T-helper 17 cell (primary cell): ENCODE measurements at regions not wholly inside any gene's neighbourhood (a gene's known extent, or its start where the extent isn't known, plus 50 kb on each side); places are given as distances from the start of the nearest gene placed in this dataset.

ENCODE experiments used
- ATAC-seq: fragments of 150-1000 bp; cut with Tn5 transposase; 2 replicates; pipeline ENCODE4 v1.10.0; 2021; ENCODE audit warnings: mild to moderate bottlenecking, moderate library complexity
- DNase-seq, 3 donors: peaks; one replicate each; pipeline versions ENCODE4 v3.0.0 to v3.0.0-alpha.2; 2020 to 2021
- H3K9me3 ChIP-seq: one replicate; pipeline ENCODE4 v1.7.0; 2013; ENCODE audit warnings: low read length, mild to moderate bottlenecking; ENCODE audit not compliant: control insufficient read depth, poor library complexity, severe bottlenecking
- H3K27ac Mint-ChIP-seq: one replicate; pipeline ENCODE4 v1.8.0; 2022; ENCODE audit warnings: mild to moderate bottlenecking, moderate library complexity, mixed read lengths
- H3K27me3 Mint-ChIP-seq: one replicate; pipeline ENCODE4 v1.8.0; 2022; ENCODE audit warnings: mixed read lengths
- H3K36me3 Mint-ChIP-seq: one replicate; pipeline ENCODE4 v1.8.0; 2022; ENCODE audit warnings: low read depth, mixed read lengths
- H3K4me1 Mint-ChIP-seq: one replicate; pipeline ENCODE4 v1.8.0; 2022; ENCODE audit warnings: mild to moderate bottlenecking, mixed read lengths
- H3K4me3 Mint-ChIP-seq: one replicate; pipeline ENCODE4 v1.8.0; 2022; ENCODE audit warnings: mild to moderate bottlenecking, moderate library complexity, mixed read lengths

DNA sequence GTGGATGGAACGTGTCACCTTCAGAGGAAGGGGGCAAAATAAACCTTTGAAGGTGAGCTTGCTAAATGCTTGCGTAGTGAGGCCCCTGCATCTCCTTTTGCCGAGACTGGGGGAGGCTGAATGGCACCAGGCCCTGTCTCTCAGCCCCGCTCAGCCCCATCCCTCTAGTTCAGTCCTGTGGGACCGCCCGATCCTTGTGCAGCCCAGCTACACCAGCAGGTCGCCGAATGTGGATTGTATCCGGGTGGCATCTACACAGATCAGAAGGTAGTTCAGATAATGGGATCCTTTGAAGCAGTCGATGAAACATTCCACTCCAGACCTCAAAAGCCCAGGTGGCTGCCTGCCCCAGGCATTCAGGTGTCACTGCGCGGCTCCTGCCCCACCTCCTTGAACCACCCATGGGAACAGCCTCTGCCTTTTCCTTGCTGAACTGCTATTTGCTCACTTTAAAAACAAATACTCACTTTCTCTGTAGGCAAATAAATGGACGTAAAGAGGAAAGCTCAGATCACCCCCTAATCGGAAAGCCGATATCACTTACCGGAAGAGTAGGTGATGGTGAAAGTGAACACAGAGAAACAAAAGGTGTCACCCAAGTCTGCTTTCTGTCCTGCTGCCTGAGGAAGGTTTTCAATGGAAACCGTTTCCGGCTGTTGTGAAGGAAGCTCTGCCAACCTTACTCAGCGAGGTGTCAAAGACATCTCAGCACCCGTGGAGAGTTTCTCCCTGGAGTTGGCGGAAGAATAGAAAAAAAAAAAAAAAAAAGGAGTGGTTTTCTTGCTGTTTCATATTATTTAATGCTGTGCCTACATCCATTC, 100.3 kb upstream of the NCOR2 start:
- Mint-ChIP-seq H3K27ac (no peak overlapping the region), H3K36me3 (peaks cover 6% of the 10 kb centered on the region)
- DNase-seq, result no peak

DNA sequence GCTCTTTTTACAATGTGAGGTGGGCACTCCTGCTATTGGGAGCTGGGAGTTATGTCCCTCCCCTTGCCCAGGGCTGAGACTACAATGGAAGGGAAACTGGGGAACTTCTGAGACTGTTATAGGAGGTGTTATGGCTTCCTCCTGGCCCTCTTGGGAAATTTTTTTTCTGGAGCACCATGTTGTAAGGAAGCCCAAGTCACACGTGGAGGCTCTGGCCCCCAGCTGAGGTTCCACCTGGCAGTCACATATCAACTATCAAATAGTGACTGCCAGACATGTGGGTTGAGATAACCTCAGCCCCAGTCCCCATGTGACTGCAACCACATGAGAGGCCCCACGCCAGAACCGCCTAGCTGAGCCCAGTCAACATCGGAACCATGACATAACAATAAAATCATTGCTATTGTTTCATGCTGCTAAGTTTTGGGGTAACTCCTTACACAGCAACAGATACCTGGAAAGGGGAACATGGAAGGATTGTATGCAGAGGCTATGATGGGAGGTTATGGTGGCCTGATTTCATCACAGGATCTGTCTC, 99.4 kb upstream of the NCOR2 start:
- no peaks in the 10 kb centered on the region for H3K4me1 Mint-ChIP-seq
- H3K27ac Mint-ChIP-seq, result no peak overlapping the region
- H3K9me3 ChIP-seq, result no peaks in the 10 kb centered on the region
- no peak overlapping the region for H3K4me3 Mint-ChIP-seq
- ATAC-seq (no peak), DNase-seq (no peak)
- no peaks in the 10 kb centered on the region for H3K27me3 Mint-ChIP-seq
- H3K36me3 Mint-ChIP-seq, result peaks cover 6% of the 10 kb centered on the region

More for the DNA sequence above, 100.3 kb upstream of the NCOR2 start:
- Mint-ChIP-seq H3K4me3 (no peak overlapping the region), H3K27me3 (no peaks in the 10 kb centered on the region), H3K4me1 (no peaks in the 10 kb centered on the region)
- H3K9me3 ChIP-seq, result no peaks in the 10 kb centered on the region
- ATAC-seq, result no peak

DNA sequence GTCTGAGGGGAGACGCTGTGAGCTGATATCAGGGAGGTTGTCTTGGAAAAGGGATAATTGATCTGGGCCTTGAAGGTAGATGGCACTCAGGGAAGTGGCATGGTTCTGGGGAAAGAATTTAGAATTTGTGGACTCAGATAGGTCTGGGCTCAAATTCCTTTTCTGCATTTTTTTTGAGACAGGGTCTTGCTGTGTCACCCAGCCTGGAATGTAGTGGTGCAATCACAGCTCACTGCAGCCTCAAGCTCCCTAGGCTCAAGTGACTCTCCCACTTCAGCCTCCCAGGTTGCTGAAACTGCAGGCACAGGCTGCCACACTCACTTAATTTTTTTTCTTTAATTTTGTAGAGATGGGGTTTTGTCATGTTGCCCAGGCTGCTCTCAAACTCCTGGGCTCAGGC, 98.1 kb upstream of the NCOR2 start:
- Mint-ChIP-seq H3K27me3 (no peaks in the 10 kb centered on the region), H3K36me3 (peaks cover 6% of the 10 kb centered on the region), H3K4me1 (no peaks in the 10 kb centered on the region), H3K4me3 (no peak overlapping the region), H3K27ac (no peak overlapping the region)
- ATAC-seq, result no peak
- no peak for DNase-seq
- no peaks in the 10 kb centered on the region for H3K9me3 ChIP-seq

DNA sequence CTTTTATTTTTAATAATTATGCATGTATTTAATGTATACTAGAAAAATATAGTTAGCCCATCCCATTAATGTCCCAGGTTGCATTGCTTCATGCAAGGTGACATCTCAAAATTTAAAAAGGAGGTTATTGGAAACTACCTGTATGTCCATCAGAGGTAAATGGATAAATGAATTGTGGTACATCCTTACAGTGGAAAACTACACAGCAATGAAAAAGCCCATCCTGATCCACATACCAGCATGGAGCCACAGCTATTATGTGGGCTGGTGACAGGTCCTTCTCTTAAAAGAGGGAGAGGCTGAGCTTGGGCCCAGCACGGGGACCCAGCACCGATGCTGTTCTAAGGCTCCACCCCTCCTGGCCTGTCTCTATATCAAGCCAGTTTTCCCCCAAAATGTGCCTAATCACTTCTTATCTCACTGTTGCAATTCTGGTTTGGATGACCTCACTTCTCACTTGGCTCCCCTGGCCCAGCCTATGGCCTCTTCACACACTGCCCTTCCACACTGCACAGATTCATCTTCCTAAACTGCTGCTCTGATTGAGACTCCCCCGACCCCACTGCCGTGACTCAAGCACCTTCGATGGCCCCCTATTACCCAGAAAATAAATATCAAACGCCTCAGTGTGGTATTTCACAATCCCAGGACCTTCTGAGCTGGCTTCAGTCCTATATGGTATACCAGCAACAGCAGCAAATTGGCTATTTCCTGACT, 97.1 kb upstream of the NCOR2 start:
- no peak for ATAC-seq
- Mint-ChIP-seq H3K4me1 (no peaks in the 10 kb centered on the region), H3K27me3 (no peaks in the 10 kb centered on the region), H3K4me3 (no peak overlapping the region), H3K36me3 (peaks cover 6% of the 10 kb centered on the region), H3K27ac (no peak overlapping the region)
- H3K9me3 ChIP-seq, result no peaks in the 10 kb centered on the region
- no peak for DNase-seq

DNA sequence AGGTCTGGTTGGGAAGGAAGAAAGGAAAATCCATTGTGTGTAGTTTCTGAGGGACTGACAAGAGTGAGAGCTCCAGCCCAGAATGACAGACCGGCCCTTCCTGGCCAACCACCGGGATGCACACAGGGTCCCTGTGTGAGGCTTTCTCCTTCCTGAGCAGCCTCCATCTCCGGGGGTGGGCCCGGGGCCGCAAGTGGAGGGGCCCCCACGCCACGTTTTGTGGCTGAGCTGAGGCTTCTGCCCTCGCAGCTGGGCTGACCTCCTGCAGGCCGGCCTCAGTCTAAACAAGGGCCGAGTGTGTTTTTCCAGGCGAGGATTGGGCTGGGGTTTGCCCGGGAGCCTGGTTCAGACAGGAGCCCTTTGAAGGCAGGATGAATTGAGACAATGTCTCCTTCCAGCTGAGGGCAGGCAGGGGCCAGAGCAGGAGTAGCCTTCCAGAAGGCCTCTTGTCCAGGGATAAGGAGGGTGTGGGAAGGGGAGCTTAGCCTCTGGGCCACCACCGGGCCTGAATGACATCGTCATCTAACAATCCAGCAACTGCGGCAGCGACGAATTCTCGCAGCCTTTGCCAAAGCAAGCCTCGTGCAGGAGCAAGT, 96.5 kb upstream of the NCOR2 start:
- peaks cover 6% of the 10 kb centered on the region for H3K36me3 Mint-ChIP-seq
- ATAC-seq, result no peak
- no peaks in the 10 kb centered on the region for H3K4me1 Mint-ChIP-seq
- no peaks in the 10 kb centered on the region for H3K27me3 Mint-ChIP-seq
- H3K9me3 ChIP-seq, result no peaks in the 10 kb centered on the region
- no peak for DNase-seq
- H3K27ac Mint-ChIP-seq, result no peak overlapping the region
- H3K4me3 Mint-ChIP-seq, result no peak overlapping the region

DNA sequence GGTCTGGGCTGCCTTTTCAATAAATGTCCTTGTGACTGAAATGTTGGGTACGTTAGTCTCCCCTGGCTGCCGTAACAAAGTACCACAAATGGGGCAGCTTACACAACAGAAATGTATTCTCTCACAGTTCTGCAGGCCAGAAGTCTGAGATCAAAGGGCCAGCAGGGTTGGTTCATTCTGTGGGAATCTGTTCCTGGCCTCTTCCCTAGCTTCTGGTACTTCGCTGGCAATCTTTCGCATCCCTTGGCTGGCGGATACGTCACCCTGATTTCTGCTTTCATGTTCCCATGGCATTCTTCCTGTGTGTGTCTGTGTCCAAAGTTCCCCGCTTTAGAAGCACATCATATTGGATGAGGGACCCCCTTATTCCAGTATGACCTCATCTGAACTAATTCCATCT, 95.8 kb upstream of the NCOR2 start:
- ATAC-seq (no peak), DNase-seq (no peak)
- no peaks in the 10 kb centered on the region for H3K9me3 ChIP-seq
- Mint-ChIP-seq H3K27ac (no peak overlapping the region), H3K27me3 (no peaks in the 10 kb centered on the region), H3K4me1 (no peaks in the 10 kb centered on the region), H3K36me3 (peaks cover 6% of the 10 kb centered on the region), H3K4me3 (no peak overlapping the region)

DNA sequence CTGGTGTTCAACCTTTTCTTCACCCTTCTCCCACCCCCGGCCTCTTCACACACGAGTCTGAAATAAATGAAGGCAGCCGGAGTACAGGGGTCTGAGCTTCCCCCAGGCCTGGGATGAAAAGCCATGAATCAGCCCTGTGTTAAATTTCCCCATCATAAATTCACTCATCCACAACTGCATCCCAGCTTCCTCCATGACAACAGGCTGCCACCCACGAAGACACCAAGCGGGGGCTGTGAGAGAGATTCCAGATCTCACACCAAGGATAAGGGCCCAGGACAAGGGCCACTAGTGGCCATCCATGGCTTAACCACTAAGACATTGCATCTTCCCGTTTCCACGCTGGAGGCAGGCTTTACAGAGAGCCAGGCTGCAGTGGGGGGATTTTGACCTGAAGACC, 93.9 kb upstream of the NCOR2 start:
- ATAC-seq (no peak), DNase-seq (no peak)
- no peaks in the 10 kb centered on the region for H3K27me3 Mint-ChIP-seq

DNA sequence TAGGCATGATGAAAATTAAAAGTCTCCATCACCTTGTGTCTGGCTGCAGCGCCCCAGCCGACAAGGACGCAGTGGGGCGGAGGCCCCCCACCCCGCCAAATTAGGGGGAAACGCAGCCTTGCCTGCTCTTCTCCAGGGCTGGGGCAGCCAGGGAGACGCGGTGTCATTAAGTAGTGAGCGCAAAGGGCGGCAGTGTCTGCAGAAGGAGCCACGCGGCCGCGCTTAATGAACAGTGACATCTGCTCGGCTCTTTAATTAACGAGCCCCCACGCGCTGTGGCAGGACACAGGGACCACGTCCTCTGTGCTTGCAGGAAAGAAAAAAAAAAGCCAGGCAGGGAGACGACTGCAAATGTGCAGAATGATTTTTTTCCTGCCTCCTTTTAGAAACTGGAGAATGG, 93.4 kb upstream of the NCOR2 start:
- ATAC-seq (no peak), DNase-seq (no peak)
- H3K4me3 Mint-ChIP-seq, result no peak overlapping the region
- H3K36me3 Mint-ChIP-seq, result peaks cover 8% of the 10 kb centered on the region
- peaks cover 3% of the 10 kb centered on the region for H3K27me3 Mint-ChIP-seq
- no peak overlapping the region for H3K27ac Mint-ChIP-seq
- no peaks in the 10 kb centered on the region for H3K4me1 Mint-ChIP-seq
- H3K9me3 ChIP-seq, result no peaks in the 10 kb centered on the region

More for the DNA sequence above, 93.9 kb upstream of the NCOR2 start:
- H3K9me3 ChIP-seq, result no peaks in the 10 kb centered on the region
- Mint-ChIP-seq H3K4me3 (no peak overlapping the region), H3K27ac (no peak overlapping the region), H3K36me3 (peaks cover 6% of the 10 kb centered on the region), H3K4me1 (no peaks in the 10 kb centered on the region)

DNA sequence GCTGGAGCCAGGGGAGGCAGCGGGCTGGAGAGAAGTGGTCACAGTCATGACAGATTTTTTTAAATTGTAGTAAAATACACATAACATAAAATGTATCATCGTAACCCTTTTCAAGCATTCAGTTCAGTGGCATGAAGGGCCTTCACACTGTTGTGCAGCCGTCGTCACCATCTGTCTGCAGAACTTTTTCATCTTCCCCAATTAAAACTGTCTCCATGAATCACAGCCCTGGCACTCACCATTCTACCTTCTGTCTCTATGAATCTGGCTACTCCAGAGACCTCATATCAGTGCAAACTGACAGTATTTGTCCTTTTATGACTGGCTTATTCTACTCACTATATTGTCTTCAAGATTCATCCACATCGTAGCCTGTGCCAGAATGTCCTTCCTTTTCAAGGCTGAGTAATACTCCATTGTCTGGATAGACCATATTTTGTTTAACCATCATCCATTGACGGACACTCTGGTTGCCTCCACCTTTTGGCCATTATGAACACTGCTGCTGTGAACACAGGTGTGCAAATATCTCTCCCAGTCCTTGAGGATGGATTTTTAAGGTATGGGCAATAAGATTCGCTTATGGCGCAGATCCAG, 91.5 kb upstream of the NCOR2 start:
- Mint-ChIP-seq H3K27ac (no peak overlapping the region), H3K4me3 (no peak overlapping the region), H3K4me1 (no peaks in the 10 kb centered on the region), H3K27me3 (peaks cover 6% of the 10 kb centered on the region), H3K36me3 (peaks cover 3% of the 10 kb centered on the region)
- no peak for DNase-seq
- no peaks in the 10 kb centered on the region for H3K9me3 ChIP-seq
- no peak for ATAC-seq

DNA sequence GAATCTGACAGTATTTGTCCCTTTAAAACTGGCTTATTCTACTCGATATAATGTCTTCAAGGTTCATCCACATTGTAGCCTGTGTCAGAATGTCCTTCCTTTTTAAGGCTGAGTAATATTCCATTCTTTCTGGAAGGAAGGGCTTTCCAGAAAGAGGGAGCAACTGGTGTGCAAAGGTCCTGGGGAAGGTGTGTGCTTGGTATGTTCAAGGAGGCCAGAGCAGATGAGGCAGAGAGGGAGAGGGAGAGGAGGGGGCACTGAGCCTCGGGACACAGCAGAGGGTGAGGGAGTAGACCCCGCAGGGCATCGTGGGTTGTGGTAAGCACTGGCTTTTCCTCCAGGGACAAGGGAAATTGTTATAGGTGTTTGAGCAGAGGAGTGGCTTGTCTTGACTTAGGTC, 90.9 kb upstream of the NCOR2 start:
- H3K4me3 Mint-ChIP-seq, result no peak overlapping the region
- H3K27ac Mint-ChIP-seq, result no peak overlapping the region
- ATAC-seq, result no peak
- H3K27me3 Mint-ChIP-seq, result peaks cover 9% of the 10 kb centered on the region
- H3K36me3 Mint-ChIP-seq, result peaks cover 3% of the 10 kb centered on the region
- H3K9me3 ChIP-seq, result no peaks in the 10 kb centered on the region
- no peaks in the 10 kb centered on the region for H3K4me1 Mint-ChIP-seq
- DNase-seq, result no peak

DNA sequence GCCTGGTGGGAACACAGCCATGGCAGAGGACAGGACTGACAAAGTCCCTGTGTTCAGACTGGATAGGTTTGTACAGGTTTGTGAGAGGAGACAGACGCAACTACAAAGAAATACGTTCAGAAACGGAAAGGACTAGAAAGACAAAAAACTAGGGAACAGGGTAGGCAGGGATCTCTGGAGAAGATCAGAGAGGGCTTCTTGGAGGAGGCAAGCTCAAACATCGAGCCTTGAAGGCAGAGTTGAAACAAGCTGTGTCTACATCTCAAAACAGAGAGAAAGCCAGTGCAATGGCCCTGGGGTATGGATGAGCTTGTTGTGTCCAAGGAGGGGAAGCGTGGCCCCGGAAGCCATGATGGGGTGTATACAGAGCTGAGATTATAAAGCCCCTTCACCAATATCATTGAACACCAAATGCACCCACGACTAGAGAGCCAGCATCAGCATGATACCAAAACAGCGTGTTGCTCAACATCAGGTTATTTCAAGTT, 89.6 kb upstream of the NCOR2 start:
- H3K9me3 ChIP-seq, result no peaks in the 10 kb centered on the region
- Mint-ChIP-seq H3K27me3 (peaks cover 13% of the 10 kb centered on the region), H3K4me1 (no peaks in the 10 kb centered on the region), H3K36me3 (peaks cover 3% of the 10 kb centered on the region), H3K4me3 (no peak overlapping the region), H3K27ac (no peak overlapping the region)
- ATAC-seq, result no peak
- no peak for DNase-seq

DNA sequence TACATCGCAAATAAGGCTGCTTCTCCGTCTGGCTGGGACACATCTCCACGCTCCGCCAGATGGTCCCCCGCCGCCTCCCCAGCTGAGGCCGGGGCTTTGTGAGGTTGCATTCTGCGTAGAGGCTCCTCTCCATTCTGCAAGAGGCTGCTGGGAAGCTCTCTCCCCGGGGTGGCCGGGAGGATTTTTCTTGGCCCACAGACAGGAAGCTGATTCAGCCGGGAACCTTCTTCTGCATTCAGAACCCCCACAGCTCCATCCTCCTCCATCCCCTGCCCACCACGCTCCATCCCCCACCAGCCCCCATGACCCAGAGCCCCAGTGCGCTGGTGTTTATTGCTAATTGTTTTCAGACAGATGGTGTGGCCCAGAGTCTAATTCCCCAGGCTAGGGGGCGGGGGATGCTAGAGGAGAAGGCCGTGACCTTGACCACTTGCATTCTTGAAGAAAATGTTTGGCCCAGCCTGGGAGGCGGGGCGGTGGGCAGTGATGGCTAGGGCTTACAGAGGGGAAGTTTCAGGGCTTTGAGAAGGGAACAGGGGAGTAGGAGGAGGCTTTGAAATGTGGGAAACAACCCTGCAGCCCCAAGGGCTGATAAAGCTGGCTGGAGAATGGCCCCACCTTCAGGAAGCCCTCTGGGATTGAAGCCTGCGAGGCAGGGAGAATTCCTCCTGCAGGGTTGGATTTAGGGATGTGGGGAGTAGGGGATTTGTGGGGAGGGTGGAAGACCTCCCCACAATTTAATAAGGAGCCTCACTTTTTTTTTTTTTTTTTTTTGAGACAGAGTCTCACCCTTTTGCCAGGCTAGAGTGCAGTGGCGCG, 88.5 kb upstream of the NCOR2 start:
- Mint-ChIP-seq H3K4me1 (no peaks in the 10 kb centered on the region), H3K36me3 (peaks cover 3% of the 10 kb centered on the region), H3K27ac (no peak overlapping the region), H3K27me3 (peaks cover 13% of the 10 kb centered on the region), H3K4me3 (no peak overlapping the region)
- H3K9me3 ChIP-seq, result no peaks in the 10 kb centered on the region
- ATAC-seq, result no peak
- no peak for DNase-seq
